ENCODE measurements at regions not wholly inside any gene's neighbourhood (a gene's known extent, or its start where the extent isn't known, plus 50 kb on each side); places are given as distances from the start of the nearest gene placed in this dataset.

DNA sequence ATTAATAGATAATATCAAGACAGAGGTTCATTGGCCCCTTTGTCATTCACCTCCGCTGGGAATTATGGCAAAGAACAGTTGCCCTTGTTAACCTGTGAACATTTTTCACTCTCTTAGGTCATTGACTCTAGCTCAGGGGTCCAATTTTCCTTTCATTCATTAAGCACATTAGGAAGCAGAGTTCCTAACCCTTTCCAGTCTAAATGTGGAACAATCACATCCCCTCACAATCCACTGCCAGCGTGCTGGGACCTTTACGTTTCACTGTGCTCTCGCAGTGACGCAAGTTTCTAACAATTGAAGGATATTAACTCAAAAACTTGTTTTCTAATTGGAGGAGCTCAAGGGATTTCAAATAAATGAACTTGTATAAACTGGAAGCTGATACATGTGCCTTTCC lies 79.3 kb upstream of the MEOX2 start:
- no peaks in the 10 kb centered on the region for H3K9me3 ChIP-seq (ENCODE audit: control insufficient read depth, insufficient read depth, low read length)
- POLR2A ChIA-PET (ENCODE audit: unreplicated experiment), result no interaction called here

More for the DNA sequence above, 79.3 kb upstream of the MEOX2 start:
- H3K4me2 ChIP-seq (ENCODE audit: low read depth, low read length), result no peak overlapping the region
- in situ Hi-C loops (cut with MboI; ENCODE audit: low sequenced_read_pairs), result no loop called here
- H3K18ac ChIP-seq (ENCODE audit: low read depth, low read length), result no peak overlapping the region
- no peak overlapping the region for H3K4ac ChIP-seq (ENCODE audit: low read depth, low read length)
- intact Hi-C loops (cut with micrococcal nuclease), result no loop called here
- no peak overlapping the region for H2BK5ac ChIP-seq (ENCODE audit: low read depth, low read length, poor library complexity, severe bottlenecking)
- H4K8ac ChIP-seq (ENCODE audit: low read depth in 2 of 2, low read length in 2 of 2), result no peak overlapping the region
- DNase-seq (no peak), ATAC-seq (ENCODE audit: low read depth) (no peak)
- no peak overlapping the region for H2BK20ac ChIP-seq (ENCODE audit: low read depth, low read length)
- no peak overlapping the region for H2BK120ac ChIP-seq (ENCODE audit: low read depth, low read length)
- no peaks in the 10 kb centered on the region for H3K4me1 ChIP-seq (ENCODE audit: control insufficient read depth, insufficient read depth, low read length)
- CTCF ChIA-PET, result no interaction called here
- no peaks in the 10 kb centered on the region for H3K9me1 ChIP-seq (ENCODE audit: insufficient read depth, low read length)
- WGBS, 2 experiments (ENCODE audit: extremely low coverage in 2 of 2, insufficient read length in 1 of 2), result no CpG with 5 or more reads among the region's 5 CpGs
- H3K4me3 ChIP-seq (ENCODE audit: insufficient read depth, low read depth, low read length), result no peak overlapping the region
- H2AK5ac ChIP-seq (ENCODE audit: low read depth, low read length), result no peak overlapping the region
- no peak overlapping the region for H3K23ac ChIP-seq (ENCODE audit: low read depth, low read length)
- H3K36me3 ChIP-seq (ENCODE audit: control insufficient read depth, insufficient read depth, low read length), result no peaks in the 10 kb centered on the region
- TF ChIP-seq POLR2A (IDR thresholded peaks at IDR 0.05; ENCODE audit: low read depth, low read length), result no peak
- no peaks in the 10 kb centered on the region for H3K27me3 ChIP-seq (ENCODE audit: control insufficient read depth, insufficient read depth, low read length)
- H2AFZ ChIP-seq (replicated peaks; ENCODE audit: low read length, poor library complexity), result no peak overlapping the region
- H4K91ac ChIP-seq (ENCODE audit: insufficient read depth, low read depth, low read length), result no peak overlapping the region
- H4K5ac ChIP-seq (ENCODE audit: low read depth, low read length), result no peak overlapping the region
- H2BK15ac ChIP-seq (ENCODE audit: low read depth, low read length), result no peak overlapping the region
- BruUV-seq (replicated peaks), result no TSS peak
- H3K56ac ChIP-seq (ENCODE audit: extremely low read depth, insufficient read depth, low read length), result no peak overlapping the region
- no peak overlapping the region for H3K14ac ChIP-seq (replicated peaks; ENCODE audit: low read depth, low read length)
- H4K20me1 ChIP-seq (ENCODE audit: insufficient read depth, low read length), result no peaks in the 10 kb centered on the region
- no peak overlapping the region for H3K27ac ChIP-seq (ENCODE audit: insufficient read depth, low read length)
- no peak overlapping the region for H3K9ac ChIP-seq (ENCODE audit: low read depth, low read length)
- no peak overlapping the region for H2AK9ac ChIP-seq (replicated peaks; ENCODE audit: low read depth, low read length, poor library complexity)
- no peaks in the 10 kb centered on the region for H3K79me1 ChIP-seq (ENCODE audit: low read depth in 1 of 2, low read length in 2 of 2)
- dilution Hi-C loops (cut with HindIII; ENCODE audit: low sequenced_read_pairs, unreplicated experiment), result no loop called here
